CD4-positive, alpha-beta T cell treated with Interleukin-12 subunit alpha and Interleukin-12 subunit beta, for 1 hour (primary cell): ENCODE measurements at regions not wholly inside any gene's neighbourhood (a gene's known extent, or its start where the extent isn't known, plus 50 kb on each side); places are given as distances from the start of the nearest gene placed in this dataset.

Source experiments
- DNase-seq: peaks from one replicate; pipeline ENCODE4 v3.0.0-alpha.2; 2020

- no peak for DNase-seq
Observed at GRCh38 chr21:39052718-39053117, 130.5 kb downstream of the PSMG1 start.

DNA sequence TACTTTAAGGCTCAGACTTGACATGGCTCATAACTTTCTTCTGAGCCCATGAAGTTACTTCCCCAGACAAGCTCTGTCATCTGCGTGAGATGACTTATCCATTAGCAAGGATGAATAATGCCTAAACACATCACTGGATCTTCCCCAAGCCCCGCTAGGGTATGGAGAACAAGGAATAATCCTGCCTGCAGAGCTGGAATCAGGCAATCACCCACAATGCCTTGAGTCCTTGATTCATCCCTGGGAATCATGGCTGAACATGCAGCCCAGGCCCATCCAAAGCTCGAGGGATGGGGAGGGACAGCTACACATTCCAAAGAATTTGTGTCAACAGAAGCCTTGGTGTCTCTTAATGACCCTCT lies 131.7 kb downstream of the PSMG1 start:
- DNase-seq, result no peak

DNA sequence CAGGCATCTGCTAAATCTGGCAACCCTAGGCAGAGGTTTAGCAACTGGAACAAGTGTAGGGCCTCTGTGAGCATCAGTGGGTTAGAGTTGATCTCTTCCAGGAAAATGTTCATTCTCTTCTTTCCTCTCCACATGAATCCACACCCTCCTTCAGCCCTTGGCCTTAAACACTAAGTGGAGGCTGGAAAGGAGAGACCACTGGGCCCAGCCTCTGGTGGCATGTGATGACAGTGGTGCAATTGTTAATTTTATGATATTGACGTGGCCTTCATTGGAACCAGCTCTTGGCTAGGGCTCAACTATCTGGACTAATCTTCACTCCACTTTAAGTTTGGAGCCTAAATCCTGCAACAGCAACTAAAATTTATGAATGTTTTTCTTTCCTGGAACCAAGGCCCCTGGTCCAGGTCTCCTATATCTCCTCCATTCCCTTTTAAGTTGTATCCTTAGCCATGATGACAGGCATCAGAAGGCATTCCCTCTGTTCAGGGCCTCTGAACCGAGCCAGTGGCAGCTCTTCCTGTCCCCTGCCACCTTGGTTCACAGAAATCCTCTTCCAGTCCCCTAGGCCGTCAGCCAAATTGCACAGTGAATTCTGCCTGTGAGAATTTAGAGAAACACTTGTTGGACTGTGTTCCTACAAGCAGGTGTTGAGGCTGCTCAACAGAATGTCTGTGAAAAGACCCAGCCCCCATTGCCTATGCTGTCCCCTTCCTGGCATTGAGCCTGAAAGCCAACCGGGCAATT lies 132.2 kb downstream of the PSMG1 start:
- no peak for DNase-seq

GRCh38 chr21:39048574-39048973 lies 134.7 kb downstream of the PSMG1 start:
- DNase-seq, result no peak

DNA sequence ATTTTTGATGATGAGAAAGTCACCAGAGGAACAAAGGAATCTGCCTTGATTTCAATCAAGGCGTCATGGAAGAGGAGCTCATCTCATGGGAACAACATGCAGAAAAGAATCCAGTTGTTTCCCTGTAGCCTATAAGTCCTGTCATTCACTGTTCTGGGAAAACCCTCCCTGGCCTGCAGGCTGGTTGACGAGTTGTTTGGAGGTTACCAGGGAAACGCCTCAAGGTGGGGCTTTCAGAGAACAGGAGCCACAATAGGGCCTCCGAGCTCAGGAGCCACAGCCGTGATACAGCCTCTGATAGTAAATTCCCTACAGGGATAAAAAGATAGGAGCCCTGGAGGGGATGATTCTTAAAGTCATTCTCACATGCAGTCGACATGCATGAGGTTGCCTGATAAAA lies 135.2 kb downstream of the PSMG1 start:
- no peak for DNase-seq

DNA sequence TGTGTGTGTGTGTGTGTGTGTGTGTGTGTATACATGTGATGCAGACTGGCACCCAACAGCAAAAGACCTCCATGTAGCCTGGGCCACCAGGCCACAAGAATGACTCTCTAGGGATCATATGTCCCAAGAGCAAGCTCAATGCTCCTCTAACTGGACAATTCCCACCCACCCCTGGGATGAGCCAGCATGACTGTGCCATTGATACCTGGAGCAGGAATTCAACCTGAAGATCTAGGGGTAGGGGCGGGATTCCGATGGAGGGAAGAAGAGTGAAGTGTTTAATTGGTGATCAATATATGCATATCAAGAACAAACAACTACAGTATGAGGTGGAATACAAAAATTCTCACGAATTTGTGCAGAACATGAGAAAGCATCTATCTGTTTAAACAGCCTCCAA lies 136.2 kb downstream of the PSMG1 start:
- DNase-seq, result no peak

DNA sequence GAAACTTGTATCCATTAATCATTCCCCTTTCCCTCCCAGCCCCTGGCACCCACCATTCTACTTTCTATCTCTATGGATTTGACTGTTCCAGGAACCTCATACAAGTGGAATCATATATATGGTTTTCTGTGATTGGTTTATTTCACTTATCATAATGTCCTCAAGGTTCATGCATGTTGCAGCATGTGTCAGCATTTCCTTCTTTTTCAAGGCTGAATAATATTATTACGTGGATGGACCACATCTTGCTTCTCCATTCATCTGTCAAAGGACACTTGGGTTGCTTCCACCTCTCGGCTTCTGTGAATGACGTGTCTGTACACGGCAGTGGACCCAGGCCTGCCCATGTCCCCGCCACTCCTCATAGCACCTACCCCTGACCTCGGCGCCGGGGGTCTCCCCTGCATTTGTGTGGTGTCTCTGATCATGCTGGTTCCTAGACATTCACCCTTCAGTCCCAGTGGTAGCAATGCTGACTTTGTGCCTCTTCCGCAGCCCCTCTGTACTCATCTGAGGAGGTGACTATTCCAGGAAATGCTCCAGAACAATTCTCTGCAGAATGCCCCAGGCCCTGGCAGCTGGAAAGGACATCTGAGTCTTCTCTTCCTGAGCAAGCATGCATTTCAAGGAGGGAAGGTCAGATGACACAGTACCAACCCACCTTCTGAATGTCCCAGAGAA lies 136.9 kb downstream of the PSMG1 start:
- DNase-seq, result no peak

- no peak for DNase-seq
Observed at GRCh38 chr21:39041816-39042215, 141.4 kb downstream of the PSMG1 start.

GRCh38 chr21:39040494-39041110 lies 142.6 kb downstream of the PSMG1 start:
- no peak for DNase-seq

GRCh38 chr21:39037807-39038405 lies 145.3 kb downstream of the PSMG1 start:
- no peak for DNase-seq

DNA sequence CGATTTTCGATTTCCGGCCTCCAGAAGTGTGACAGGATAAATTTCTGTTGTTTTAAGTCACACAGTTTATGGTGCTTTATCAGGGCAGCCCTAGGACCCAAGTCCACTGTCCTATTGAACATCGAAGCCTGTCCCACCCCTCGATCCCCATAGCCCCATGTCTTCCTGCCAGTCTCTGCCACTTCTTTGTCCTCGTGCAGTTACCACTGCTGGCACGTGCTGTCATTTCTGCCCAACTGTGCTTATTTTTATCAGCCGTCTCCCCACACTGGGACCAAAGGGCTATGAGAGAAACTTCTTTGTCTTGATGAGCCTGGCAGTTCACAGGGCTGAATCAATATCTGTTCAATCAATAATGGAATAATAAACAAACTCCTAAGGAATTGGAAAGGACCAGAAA lies 146.7 kb downstream of the PSMG1 start:
- DNase-seq, result no peak

DNA sequence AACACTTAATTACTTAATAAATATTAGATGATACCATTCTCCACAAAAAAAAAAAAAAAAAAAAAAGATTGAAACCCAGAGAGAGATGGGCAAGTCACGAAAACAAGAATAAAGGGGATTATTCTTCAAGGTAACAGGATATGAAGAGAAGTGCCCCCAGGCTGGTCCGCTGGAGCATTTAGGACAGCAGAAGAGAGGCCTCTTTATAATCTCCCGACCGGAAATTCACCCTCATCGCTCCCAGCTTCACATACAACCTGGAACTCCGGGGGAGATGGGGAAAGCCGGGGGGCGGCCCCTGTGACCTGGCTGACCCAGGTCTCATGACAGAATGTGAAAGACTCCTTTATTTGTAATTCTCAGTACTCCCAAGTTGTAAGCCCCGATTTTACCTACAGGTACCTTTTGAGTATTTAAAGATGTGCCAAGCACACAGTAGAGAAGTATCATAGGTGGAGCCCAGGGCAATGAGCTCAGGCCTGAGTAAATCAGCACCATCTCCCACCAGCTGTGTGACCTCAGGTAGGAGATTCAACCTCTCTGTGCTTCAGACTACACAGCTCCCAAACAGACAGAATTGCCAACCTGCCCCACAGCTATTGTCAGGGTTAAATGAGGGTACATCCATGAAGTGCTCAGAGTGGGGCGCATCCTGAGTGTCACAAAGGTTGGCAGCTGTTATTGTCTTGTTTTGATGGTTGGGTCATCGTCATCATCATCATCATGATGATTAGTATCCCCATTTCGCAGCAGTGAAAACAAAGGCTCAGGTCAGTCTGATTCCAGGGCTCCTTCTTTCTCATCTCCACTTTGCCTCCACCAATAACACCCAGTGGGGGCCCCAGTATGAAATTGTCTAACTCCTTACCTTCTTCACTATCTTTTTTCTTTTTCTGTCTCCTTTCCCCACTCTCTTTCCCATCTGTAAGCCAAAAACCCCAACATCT lies 148.4 kb downstream of the PSMG1 start:
- DNase-seq, result no peak

- no peak for DNase-seq
Observed at GRCh38 chr21:39033878-39034589, 149.2 kb downstream of the PSMG1 start.

DNA sequence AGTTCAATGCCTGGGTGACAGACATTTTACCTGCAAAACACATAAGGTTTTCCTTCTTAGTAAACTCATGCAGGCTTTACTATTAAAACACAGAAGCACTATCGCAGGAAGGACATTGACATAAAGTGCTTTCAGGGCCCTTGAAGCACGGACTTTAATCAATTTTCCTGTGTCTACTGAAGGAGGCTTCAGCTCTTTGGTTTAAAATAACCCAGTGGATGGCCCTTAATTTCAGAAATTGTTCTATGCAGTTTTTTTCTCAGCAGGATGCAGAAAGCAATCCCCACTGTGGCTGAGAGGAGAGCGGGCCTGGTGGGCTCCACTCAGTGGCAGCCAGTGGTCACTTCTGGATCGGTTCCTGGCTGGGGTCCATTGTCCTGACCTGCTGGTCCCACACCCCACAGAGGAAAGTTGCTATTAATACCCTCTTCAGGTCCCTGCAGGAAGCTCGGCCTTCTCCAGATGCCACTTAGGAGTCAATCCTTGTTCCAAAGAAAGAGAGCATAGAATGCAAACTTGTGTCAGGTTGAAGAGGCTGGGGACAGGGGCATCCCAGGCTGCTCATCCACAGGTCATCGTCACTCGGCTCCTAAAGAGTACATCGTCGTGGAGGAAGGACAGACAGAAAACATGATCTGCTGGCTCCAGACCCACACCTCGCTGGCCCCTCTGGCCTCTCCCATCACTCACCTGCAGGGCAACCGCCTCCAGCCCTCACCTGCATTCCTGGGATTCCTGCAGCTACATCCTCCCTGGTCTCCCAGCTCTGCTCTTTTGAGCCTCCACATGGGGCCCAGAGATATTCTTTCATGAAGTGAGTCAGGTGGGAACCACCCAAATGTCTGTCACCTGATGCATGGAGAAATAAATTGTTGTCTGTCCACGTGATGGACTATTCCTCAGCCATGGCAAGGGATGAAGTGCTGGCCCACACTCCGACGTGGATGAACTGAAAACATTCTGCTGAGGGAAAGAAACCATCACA lies 153.1 kb downstream of the PSMG1 start:
- DNase-seq, result no peak

DNA sequence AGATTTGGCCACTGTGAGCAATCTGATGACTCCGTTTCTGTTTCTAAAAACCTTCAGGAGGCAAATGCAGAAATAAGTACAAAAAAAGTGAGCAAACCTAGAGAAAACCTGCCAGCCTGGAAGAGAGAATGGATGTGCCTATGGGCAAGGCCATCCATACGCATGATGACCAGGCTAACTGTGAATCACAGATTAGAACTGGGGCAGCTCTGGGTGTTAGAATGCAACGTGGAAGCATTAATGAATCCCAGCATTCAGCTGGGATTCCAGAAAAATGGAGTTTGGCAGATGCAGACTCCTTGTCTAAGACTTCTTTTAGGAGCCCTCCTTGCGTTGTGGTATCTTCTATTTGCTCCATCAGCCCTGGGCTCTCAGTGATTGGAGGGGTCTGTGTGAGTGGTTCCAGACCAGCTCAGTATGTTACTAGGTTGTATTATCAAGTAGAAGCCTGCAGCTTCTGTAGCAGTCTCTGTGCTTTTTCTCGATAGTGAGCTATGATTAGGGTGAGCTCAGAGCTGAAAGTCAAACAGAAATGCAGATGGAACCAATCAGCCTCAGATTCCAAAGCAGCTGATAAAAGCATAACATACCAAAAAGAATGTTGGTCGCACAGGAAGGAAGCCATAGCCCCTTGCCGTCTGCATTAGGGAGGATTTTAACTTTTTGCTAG lies 154.0 kb downstream of the PSMG1 start:
- DNase-seq, result no peak

- no peak for DNase-seq
Observed at GRCh38 chr21:39025198-39025597, 158.1 kb downstream of the PSMG1 start.

- no peak for DNase-seq
Observed at GRCh38 chr21:39024538-39024937, 158.7 kb downstream of the PSMG1 start.

GRCh38 chr21:39022863-39023693 lies 160.2 kb downstream of the PSMG1 start:
- no peak for DNase-seq

- DNase-seq, result no peak
Observed at GRCh38 chr21:39022466-39022862, 160.8 kb downstream of the PSMG1 start.
